CD4-positive, alpha-beta T cell treated with Interleukin-4 for 4 hours (primary cell): ENCODE measurements at regions not wholly inside any gene's neighbourhood (a gene's known extent, or its start where the extent isn't known, plus 50 kb on each side); places are given as distances from the start of the nearest gene placed in this dataset.
"Not testable (repeated sequence)": the region's sequence is repeated elsewhere in the genome, so short reads cannot be mapped to it uniquely, and the experiment has no call there.

Experiments used
- DNase-seq: peaks from one replicate; pipeline ENCODE4 v3.0.0-alpha.2; 2020

GRCh38 chr18:4631239-4631638, 176.1 kb upstream of the DLGAP1 start:
- DNase-seq, result no peak

- DNase-seq, result no peak
Measured at GRCh38 chr18:4605212-4605611, 150.1 kb upstream of the DLGAP1 start.

- DNase-seq, result no peak
Measured at GRCh38 chr18:4603955-4604354, 148.8 kb upstream of the DLGAP1 start.

GRCh38 chr18:4599312-4599711, 144.2 kb upstream of the DLGAP1 start:
- DNase-seq, result no peak

GRCh38 chr18:4597301-4597700, 142.2 kb upstream of the DLGAP1 start:
- no peak for DNase-seq

GRCh38 chr18:4593895-4594294, 138.8 kb upstream of the DLGAP1 start:
- no peak for DNase-seq

GRCh38 chr18:4593459-4593858, 138.4 kb upstream of the DLGAP1 start:
- no peak for DNase-seq

- no peak for DNase-seq
Measured at GRCh38 chr18:4589056-4589800, 134.1 kb upstream of the DLGAP1 start.

GRCh38 chr18:4587204-4587603, 132.1 kb upstream of the DLGAP1 start:
- DNase-seq, result no peak

- DNase-seq, result no peak
Measured at GRCh38 chr18:4586731-4587130, 131.6 kb upstream of the DLGAP1 start.

GRCh38 chr18:4582431-4583335, 127.6 kb upstream of the DLGAP1 start:
- DNase-seq, result no peak

GRCh38 chr18:4581966-4582365, 126.9 kb upstream of the DLGAP1 start:
- DNase-seq, result no peak

GRCh38 chr18:4578449-4578848, 123.3 kb upstream of the DLGAP1 start:
- no peak for DNase-seq

GRCh38 chr18:4573735-4574134, 118.6 kb upstream of the DLGAP1 start:
- no peak for DNase-seq

GRCh38 chr18:4557502-4557901, 102.4 kb upstream of the DLGAP1 start:
- no peak for DNase-seq

GRCh38 chr18:4551001-4551360, 95.9 kb upstream of the DLGAP1 start:
- DNase-seq, result no peak

GRCh38 chr18:4549164-4549872, 94.2 kb upstream of the DLGAP1 start:
- DNase-seq, result no peak

GRCh38 chr18:4547126-4547525, 92.0 kb upstream of the DLGAP1 start:
- no peak for DNase-seq

- DNase-seq, result no peak
Measured at GRCh38 chr18:4544142-4544541, 89.0 kb upstream of the DLGAP1 start.

GRCh38 chr18:4543711-4544110, 88.6 kb upstream of the DLGAP1 start:
- DNase-seq, result no peak

- DNase-seq, result no peak
Measured at GRCh38 chr18:4541588-4541987, 86.5 kb upstream of the DLGAP1 start.

GRCh38 chr18:4536447-4536846, 81.3 kb upstream of the DLGAP1 start:
- no peak for DNase-seq

GRCh38 chr18:4528405-4528804, 73.3 kb upstream of the DLGAP1 start:
- no peak for DNase-seq

- DNase-seq, result not testable (repeated sequence)
Measured at GRCh38 chr18:4527826-4528225, 72.7 kb upstream of the DLGAP1 start.
